Caco-2 (cell line): ENCODE measurements at regions not wholly inside any gene's neighbourhood (a gene's known extent, or its start where the extent isn't known, plus 50 kb on each side); places are given as distances from the start of the nearest gene placed in this dataset.

Source experiments
- BruUV-seq: library from RNA; stranded (reverse); fragments of 400-500 nt; replicated peaks from 2 replicates; lab custom pipeline; 2021; lab: Mats Ljungman, UMichigan
- CTCF ChIA-PET: fragments of 300-600 bp; sonication (Branson Sonifier 250); formaldehyde crosslinking; loops from one replicate; lab custom pipeline; 2022; ENCODE audit warnings: antibody characterized with exemption; lab: Charles Lee
- POLR2A ChIA-PET: fragments of 300-600 bp; sonication (Branson Sonifier 250); formaldehyde crosslinking; loops from one replicate; lab custom pipeline; 2022; ENCODE audit warnings: antibody characterized with exemption; lab: Charles Lee
- DNase-seq, 2 experiments: peaks; one replicate each; pipeline versions ENCODE4 v3.0.0 to v3.0.0-alpha.2; 2020 to 2022
- H3K27me3 ChIP-seq: replicated peaks from 2 replicates; pipeline ENCODE4 v1.6.0; 2011; ENCODE audit warnings: low read length; ENCODE audit not compliant: control insufficient read depth, insufficient read depth
- H3K36me3 ChIP-seq: 2 replicates; pipeline ENCODE4 v1.5.1; 2011; ENCODE audit warnings: low read length; ENCODE audit not compliant: control insufficient read depth, insufficient read depth
- H3K4me1 ChIP-seq: fragments of 250-450 bp; sonication (Bioruptor Pico); 2 replicates; pipeline ENCODE4 v1.5.1; 2020; ENCODE audit warnings: mild to moderate bottlenecking
- H3K4me3 ChIP-seq: 2 replicates; pipeline ENCODE4 v1.5.1; 2011; ENCODE audit warnings: low read depth, mild to moderate bottlenecking, control low read depth, low read length
- H3K9me3 ChIP-seq: fragments of 250-450 bp; sonication (Bioruptor Pico); 2 replicates; pipeline ENCODE4 v1.5.1; 2020; ENCODE audit warnings: mild to moderate bottlenecking, moderate library complexity
- H3K27ac Mint-ChIP-seq: one replicate; pipeline ENCODE4 v1.8.0; 2022; ENCODE audit warnings: mixed read lengths; ENCODE audit not compliant: unreplicated experiment
- H3K27me3 Mint-ChIP-seq: one replicate; pipeline ENCODE4 v1.8.0; 2022; ENCODE audit warnings: mixed read lengths; ENCODE audit not compliant: insufficient read depth, unreplicated experiment
- H3K36me3 Mint-ChIP-seq: one replicate; pipeline ENCODE4 v1.8.0; 2022; ENCODE audit warnings: mild to moderate bottlenecking, mixed read lengths; ENCODE audit not compliant: insufficient read depth, unreplicated experiment
- H3K4me1 Mint-ChIP-seq: one replicate; pipeline ENCODE4 v1.8.0; 2022; ENCODE audit warnings: low read depth, mixed read lengths; ENCODE audit not compliant: unreplicated experiment
- H3K4me3 Mint-ChIP-seq: one replicate; pipeline ENCODE4 v1.8.0; 2022; ENCODE audit warnings: mild to moderate bottlenecking, moderate library complexity, mixed read lengths; ENCODE audit not compliant: unreplicated experiment
- H3K9me3 Mint-ChIP-seq: one replicate; pipeline ENCODE4 v1.8.0; 2022; ENCODE audit warnings: mixed read lengths; ENCODE audit not compliant: unreplicated experiment
- intact Hi-C: fragments of 100-400 bp; cut with micrococcal nuclease; formaldehyde crosslinking; loops from one replicate; pipeline ENCODE4 v1.10.0; 2022; ENCODE audit not compliant: unreplicated experiment
- TF ChIP-seq, protein P1 (sequence below), 2 experiments: fragments of 200-600 bp in 1 of 2; IDR thresholded peaks; 1 replicate in 1 of 2; 2 replicates in 1 of 2; pipeline versions ENCODE4 v1.5.1 to v1.8.0; 2011 to 2022; ENCODE audit warnings: antibody characterized with exemption in 1 of 2, control low read depth in 1 of 2, inconsistent platforms in 1 of 2, low read depth in 1 of 2, low read length in 1 of 2, mild to moderate bottlenecking in 1 of 2, moderate library complexity in 1 of 2; ENCODE audit not compliant: insufficient read depth in 1 of 2, severe bottlenecking in 1 of 2, unreplicated experiment in 1 of 2

DNA sequence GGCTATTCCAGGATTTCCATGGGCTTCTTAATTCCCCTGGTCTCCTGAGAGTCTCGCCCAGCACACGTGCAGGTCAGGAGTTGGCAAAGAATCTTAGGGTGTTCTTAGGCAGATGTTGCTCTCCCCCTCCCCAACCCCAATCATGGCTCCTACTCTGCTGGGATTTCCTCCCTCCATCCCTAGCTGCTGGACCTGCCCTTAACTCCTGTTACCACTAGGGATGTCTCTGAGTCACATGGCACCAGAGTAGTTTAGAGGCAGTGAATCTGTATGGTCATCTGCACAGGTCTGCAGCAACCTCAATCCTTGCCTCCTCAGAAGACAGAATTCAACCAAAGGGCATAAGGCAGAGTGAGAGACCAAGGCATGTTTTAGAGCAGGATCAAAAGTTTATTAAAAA, 51.8 kb upstream of the CHST3 start:
- CTCF ChIA-PET = interaction anchor here (0.6 kb wide), 1 partner anchor 16 kb away, joined by 4 read pairs; no protein-coding TSS in a partner anchor
- TF ChIP-seq, protein P1, sequence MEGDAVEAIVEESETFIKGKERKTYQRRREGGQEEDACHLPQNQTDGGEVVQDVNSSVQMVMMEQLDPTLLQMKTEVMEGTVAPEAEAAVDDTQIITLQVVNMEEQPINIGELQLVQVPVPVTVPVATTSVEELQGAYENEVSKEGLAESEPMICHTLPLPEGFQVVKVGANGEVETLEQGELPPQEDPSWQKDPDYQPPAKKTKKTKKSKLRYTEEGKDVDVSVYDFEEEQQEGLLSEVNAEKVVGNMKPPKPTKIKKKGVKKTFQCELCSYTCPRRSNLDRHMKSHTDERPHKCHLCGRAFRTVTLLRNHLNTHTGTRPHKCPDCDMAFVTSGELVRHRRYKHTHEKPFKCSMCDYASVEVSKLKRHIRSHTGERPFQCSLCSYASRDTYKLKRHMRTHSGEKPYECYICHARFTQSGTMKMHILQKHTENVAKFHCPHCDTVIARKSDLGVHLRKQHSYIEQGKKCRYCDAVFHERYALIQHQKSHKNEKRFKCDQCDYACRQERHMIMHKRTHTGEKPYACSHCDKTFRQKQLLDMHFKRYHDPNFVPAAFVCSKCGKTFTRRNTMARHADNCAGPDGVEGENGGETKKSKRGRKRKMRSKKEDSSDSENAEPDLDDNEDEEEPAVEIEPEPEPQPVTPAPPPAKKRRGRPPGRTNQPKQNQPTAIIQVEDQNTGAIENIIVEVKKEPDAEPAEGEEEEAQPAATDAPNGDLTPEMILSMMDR (IDR thresholded peaks at IDR 0.05; ENCODE audit: insufficient read depth in 1 of 2, low read depth in 1 of 2, low read length in 1 of 2, severe bottlenecking in 1 of 2, unreplicated experiment in 1 of 2) = peak in 1 of 2 experiments; percentile 32
- no TSS peak for BruUV-seq
- H3K4me3 ChIP-seq = no peak overlapping the region
- no peaks in the 10 kb centered on the region for H3K4me1 Mint-ChIP-seq
- no peaks in the 10 kb centered on the region for H3K36me3 Mint-ChIP-seq
- POLR2A ChIA-PET = no interaction called here
- H3K27me3 Mint-ChIP-seq = no peaks in the 10 kb centered on the region
- H3K9me3 ChIP-seq = no peaks in the 10 kb centered on the region
- H3K9me3 Mint-ChIP-seq = no peaks in the 10 kb centered on the region
- H3K36me3 ChIP-seq = no peaks in the 10 kb centered on the region
- peaks cover 3% of the 10 kb centered on the region; the same call in 1 of the 2 replicates for H3K4me1 ChIP-seq
- H3K27me3 ChIP-seq = no peaks in the 10 kb centered on the region
- no peak for DNase-seq
- intact Hi-C loops = no loop called here
- H3K27ac Mint-ChIP-seq = no peak overlapping the region
- H3K4me3 Mint-ChIP-seq = no peak overlapping the region

DNA sequence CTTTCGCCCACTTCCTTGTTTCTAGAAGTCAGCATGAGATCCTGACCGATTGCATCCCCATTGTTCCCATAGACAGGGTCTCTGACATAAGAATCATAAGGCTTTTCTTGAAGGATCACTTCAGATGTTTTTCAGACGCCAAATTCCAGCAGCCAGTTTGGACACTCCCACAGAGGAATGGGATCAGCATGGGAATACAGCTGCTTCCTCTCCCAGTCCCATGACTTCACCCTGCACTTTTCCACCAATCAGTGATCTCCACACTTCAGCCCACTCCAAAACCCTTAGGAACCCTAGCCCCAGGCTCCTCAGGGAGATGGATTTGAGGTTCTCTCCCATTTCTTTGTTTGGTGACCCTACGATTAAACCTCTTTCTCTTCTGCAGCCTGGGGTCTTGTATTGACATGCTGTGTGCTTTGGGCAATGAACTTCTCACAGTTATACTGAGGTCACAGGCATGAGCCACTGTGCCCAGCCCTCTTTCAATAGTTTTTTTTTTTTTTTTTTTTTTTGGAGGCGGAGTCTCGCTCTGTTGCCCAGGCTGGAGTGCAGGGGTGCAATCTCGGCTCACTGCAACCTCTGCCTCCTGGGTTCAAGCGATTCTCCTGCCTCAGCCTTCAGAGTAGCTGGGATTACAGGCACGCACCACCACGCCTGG, 52.8 kb upstream of the CHST3 start:
- intact Hi-C loops = no loop called here
- Histone ChIP-seq H3K4me1 (0 out of 2 replicates have a peak, but pooled peaks cover 3% of the 10 kb centered on the region), H3K36me3 (no peaks in the 10 kb centered on the region), H3K27me3 (no peaks in the 10 kb centered on the region), H3K9me3 (no peaks in the 10 kb centered on the region), H3K4me3 (no peak overlapping the region)
- Mint-ChIP-seq H3K36me3 (no peaks in the 10 kb centered on the region), H3K27ac (no peak overlapping the region), H3K4me3 (no peak overlapping the region), H3K4me1 (no peaks in the 10 kb centered on the region), H3K9me3 (no peaks in the 10 kb centered on the region), H3K27me3 (no peaks in the 10 kb centered on the region)
- TF ChIP-seq, protein P1 (IDR thresholded peaks at IDR 0.05; ENCODE audit: insufficient read depth in 1 of 2, low read depth in 1 of 2, low read length in 1 of 2, severe bottlenecking in 1 of 2, unreplicated experiment in 1 of 2) = no peak
- DNase-seq = no peak
- no TSS peak for BruUV-seq
- ChIA-PET CTCF (interaction anchor here (0.7 kb wide), 1 partner anchor 386 kb away, joined by 6 read pairs; no protein-coding TSS in a partner anchor), POLR2A (no interaction called here)

DNA sequence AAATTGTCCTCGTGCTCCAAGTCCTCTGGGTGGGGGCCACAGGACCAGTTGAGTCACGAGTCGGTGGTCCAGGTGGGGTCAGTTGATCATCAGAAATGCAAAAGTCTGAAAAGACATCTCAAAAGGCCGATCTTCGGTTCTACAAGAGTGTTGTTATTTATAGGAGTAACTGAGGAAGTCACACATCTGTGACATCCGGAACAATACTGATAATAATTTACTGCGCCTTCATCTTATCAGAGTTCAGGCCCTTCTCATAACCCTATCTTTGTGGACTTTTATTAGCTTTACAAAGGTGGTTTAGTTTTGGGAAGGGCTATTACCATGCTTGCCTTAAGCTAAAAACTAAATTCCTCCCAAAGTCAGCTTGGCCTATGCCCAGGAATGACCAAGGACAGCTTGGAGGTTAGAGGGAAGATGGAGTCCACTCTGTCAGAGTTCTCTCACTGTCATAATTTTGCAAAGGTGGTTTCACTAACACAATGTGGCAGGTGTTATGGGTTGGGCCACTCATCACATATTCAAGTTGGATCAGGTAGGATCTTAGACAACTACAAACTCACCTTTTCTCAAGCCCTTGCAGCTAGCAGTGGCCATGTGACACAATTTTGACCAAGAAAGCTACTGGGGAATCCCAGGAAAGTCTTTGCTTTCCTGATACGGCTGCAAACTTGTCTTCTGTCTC, 54.7 kb upstream of the CHST3 start:
- TF ChIP-seq, protein P1 (IDR thresholded peaks at IDR 0.05; ENCODE audit: insufficient read depth in 1 of 2, low read depth in 1 of 2, low read length in 1 of 2, severe bottlenecking in 1 of 2, unreplicated experiment in 1 of 2) = no peak
- no peaks in the 10 kb centered on the region for H3K36me3 ChIP-seq
- no peaks in the 10 kb centered on the region for H3K4me1 Mint-ChIP-seq
- POLR2A ChIA-PET = no interaction called here
- no peak for DNase-seq
- no peaks in the 10 kb centered on the region for H3K27me3 ChIP-seq
- intact Hi-C loops = no loop called here
- CTCF ChIA-PET = interaction anchor here (0.7 to 0.9 kb wide), 2 partner anchors 13 to 139 kb away, joined by 3 to 4 read pairs; no protein-coding TSS in a partner anchor
- H3K4me3 ChIP-seq = no peak overlapping the region
- H3K27me3 Mint-ChIP-seq = no peaks in the 10 kb centered on the region
- H3K4me1 ChIP-seq = peaks cover 3% of the 10 kb centered on the region; the same call in 1 of the 2 replicates
- H3K4me3 Mint-ChIP-seq = no peak overlapping the region
- H3K36me3 Mint-ChIP-seq = no peaks in the 10 kb centered on the region
- no peak overlapping the region for H3K27ac Mint-ChIP-seq
- no TSS peak for BruUV-seq
- no peaks in the 10 kb centered on the region for H3K9me3 ChIP-seq
- no peaks in the 10 kb centered on the region for H3K9me3 Mint-ChIP-seq
